ENCODE measurements at regions not wholly inside any gene's neighbourhood (a gene's known extent, or its start where the extent isn't known, plus 50 kb on each side); places are given as distances from the start of the nearest gene placed in this dataset.

GRCh38 chr2:190792956-190793888, 87.4 kb upstream of the GLS start:
- Histone ChIP-seq H3K4me1 (ENCODE audit: control insufficient read depth, insufficient read depth, low read depth, low read length) (peaks cover 5% of the 10 kb centered on the region), H2AFZ (ENCODE audit: low read depth, low read length) (no peak overlapping the region), H3K14ac (ENCODE audit: low read length in 2 of 2) (no peak overlapping the region), H2BK15ac (ENCODE audit: low read depth, poor library complexity, severe bottlenecking) (no peak overlapping the region), H3K23ac (ENCODE audit: low read length in 2 of 2) (no peak overlapping the region), H3K4me2 (ENCODE audit: low read length, poor library complexity, severe bottlenecking) (no peak overlapping the region), H3K4me3 (ENCODE audit: insufficient read depth in 1 of 2, low read depth in 1 of 2, low read length in 2 of 2) (no peak overlapping the region), H2BK120ac (ENCODE audit: low read depth, low read length) (no peak overlapping the region), H3K27me3 (ENCODE audit: control insufficient read depth in 1 of 2, insufficient read depth in 1 of 2, low read length in 2 of 2) (no peaks in the 10 kb centered on the region), H3K4ac (ENCODE audit: low read depth in 1 of 2, low read length in 2 of 2) (peak overlapping the region in 1 of 2 experiments; percentile 41), H3K79me1 (replicated peaks; ENCODE audit: low read length, poor library complexity, severe bottlenecking) (no peaks in the 10 kb centered on the region), H3K18ac (ENCODE audit: low read depth in 1 of 2, low read length in 2 of 2) (peak overlapping the region; percentile 1 to 38), H4K8ac (ENCODE audit: low read length) (no peak overlapping the region), H2AK5ac (ENCODE audit: low read length, severe bottlenecking) (peak overlapping the region; percentile 99), H3K36me3 (ENCODE audit: control insufficient read depth in 1 of 2, insufficient read depth in 2 of 2, low read depth in 1 of 2, low read length in 2 of 2) (no peaks in the 10 kb centered on the region), H4K91ac (ENCODE audit: low read length) (no peak overlapping the region), H3K27ac (ENCODE audit: low read length, poor library complexity, severe bottlenecking) (peak overlapping the region; percentile 97), H2BK5ac (ENCODE audit: low read depth, low read length, poor library complexity, severe bottlenecking) (peak overlapping the region; percentile 91), H3K9ac (ENCODE audit: low read length) (no peak overlapping the region), H2BK12ac (ENCODE audit: low read length in 2 of 2) (peak overlapping the region in 1 of 2 experiments; percentile 54), H3K9me3 (ENCODE audit: control insufficient read depth, low read length) (no peaks in the 10 kb centered on the region)
- WGBS: 91% methylated on average over 8 of the region's 9 CpGs
- no peak for DNase-seq

GRCh38 chr2:190794377-190794776, 86.2 kb upstream of the GLS start:
- Histone ChIP-seq H2AFZ (ENCODE audit: low read depth, low read length) (no peak overlapping the region), H3K4ac (ENCODE audit: low read depth in 1 of 2, low read length in 2 of 2) (no peak overlapping the region), H4K91ac (ENCODE audit: low read length) (no peak overlapping the region), H3K14ac (ENCODE audit: low read length in 2 of 2) (no peak overlapping the region), H3K18ac (ENCODE audit: low read depth in 1 of 2, low read length in 2 of 2) (no peak overlapping the region), H3K4me3 (ENCODE audit: insufficient read depth in 1 of 2, low read depth in 1 of 2, low read length in 2 of 2) (no peak overlapping the region), H3K4me1 (ENCODE audit: control insufficient read depth, insufficient read depth, low read depth, low read length) (peaks cover 3% of the 10 kb centered on the region), H2BK15ac (ENCODE audit: low read depth, poor library complexity, severe bottlenecking) (no peak overlapping the region), H3K23ac (ENCODE audit: low read length in 2 of 2) (no peak overlapping the region), H2BK12ac (ENCODE audit: low read length in 2 of 2) (no peak overlapping the region), H2BK120ac (ENCODE audit: low read depth, low read length) (no peak overlapping the region), H2AK5ac (ENCODE audit: low read length, severe bottlenecking) (no peak overlapping the region), H3K9me3 (ENCODE audit: control insufficient read depth, low read length) (no peaks in the 10 kb centered on the region), H4K8ac (ENCODE audit: low read length) (no peak overlapping the region), H3K27me3 (ENCODE audit: control insufficient read depth in 1 of 2, insufficient read depth in 1 of 2, low read length in 2 of 2) (no peaks in the 10 kb centered on the region), H3K9ac (ENCODE audit: low read length) (no peak overlapping the region), H3K36me3 (ENCODE audit: control insufficient read depth in 1 of 2, insufficient read depth in 2 of 2, low read depth in 1 of 2, low read length in 2 of 2) (no peaks in the 10 kb centered on the region), H3K79me1 (replicated peaks; ENCODE audit: low read length, poor library complexity, severe bottlenecking) (no peaks in the 10 kb centered on the region), H2BK5ac (ENCODE audit: low read depth, low read length, poor library complexity, severe bottlenecking) (no peak overlapping the region), H3K4me2 (ENCODE audit: low read length, poor library complexity, severe bottlenecking) (no peak overlapping the region), H3K27ac (ENCODE audit: low read length, poor library complexity, severe bottlenecking) (no peak overlapping the region)
- WGBS: 78% methylated on average over 6 of the region's 6 CpGs
- no peak for DNase-seq

- Histone ChIP-seq H3K27ac (ENCODE audit: low read length, poor library complexity, severe bottlenecking) (no peak overlapping the region), H2AK5ac (ENCODE audit: low read length, severe bottlenecking) (no peak overlapping the region), H3K4me3 (ENCODE audit: insufficient read depth in 1 of 2, low read depth in 1 of 2, low read length in 2 of 2) (no peak overlapping the region), H3K9ac (ENCODE audit: low read length) (no peak overlapping the region), H2BK15ac (ENCODE audit: low read depth, poor library complexity, severe bottlenecking) (no peak overlapping the region), H3K9me3 (ENCODE audit: control insufficient read depth, low read length) (no peaks in the 10 kb centered on the region), H3K4me1 (ENCODE audit: control insufficient read depth, insufficient read depth, low read depth, low read length) (peaks cover 3% of the 10 kb centered on the region), H3K79me1 (replicated peaks; ENCODE audit: low read length, poor library complexity, severe bottlenecking) (no peaks in the 10 kb centered on the region), H3K23ac (ENCODE audit: low read length in 2 of 2) (no peak overlapping the region), H3K4me2 (ENCODE audit: low read length, poor library complexity, severe bottlenecking) (no peak overlapping the region), H4K8ac (ENCODE audit: low read length) (no peak overlapping the region), H2BK5ac (ENCODE audit: low read depth, low read length, poor library complexity, severe bottlenecking) (no peak overlapping the region), H3K18ac (ENCODE audit: low read depth in 1 of 2, low read length in 2 of 2) (no peak overlapping the region), H4K91ac (ENCODE audit: low read length) (no peak overlapping the region), H2AFZ (ENCODE audit: low read depth, low read length) (no peak overlapping the region), H3K27me3 (ENCODE audit: control insufficient read depth in 1 of 2, insufficient read depth in 1 of 2, low read length in 2 of 2) (no peaks in the 10 kb centered on the region), H2BK120ac (ENCODE audit: low read depth, low read length) (no peak overlapping the region), H3K36me3 (ENCODE audit: control insufficient read depth in 1 of 2, insufficient read depth in 2 of 2, low read depth in 1 of 2, low read length in 2 of 2) (no peaks in the 10 kb centered on the region), H3K14ac (ENCODE audit: low read length in 2 of 2) (no peak overlapping the region), H2BK12ac (ENCODE audit: low read length in 2 of 2) (peak overlapping the region in 1 of 2 experiments; percentile 66), H3K4ac (ENCODE audit: low read depth in 1 of 2, low read length in 2 of 2) (no peak overlapping the region)
- no peak for DNase-seq
These were observed 85.8 kb upstream of the GLS start for GRCh38 chr2:190794790-190795189.

- no peak for DNase-seq
- H3K14ac ChIP-seq (ENCODE audit: low read length in 2 of 2): no peak overlapping the region
- no peak overlapping the region for H4K8ac ChIP-seq (ENCODE audit: low read length)
- no peak overlapping the region for H3K18ac ChIP-seq (ENCODE audit: low read depth in 1 of 2, low read length in 2 of 2)
- no peak overlapping the region for H3K9ac ChIP-seq (ENCODE audit: low read length)
- no peaks in the 10 kb centered on the region for H3K27me3 ChIP-seq (ENCODE audit: control insufficient read depth in 1 of 2, insufficient read depth in 1 of 2, low read length in 2 of 2)
- H3K9me3 ChIP-seq (ENCODE audit: control insufficient read depth, low read length): no peaks in the 10 kb centered on the region
- H4K91ac ChIP-seq (ENCODE audit: low read length): no peak overlapping the region
- no peak overlapping the region for H2AK5ac ChIP-seq (ENCODE audit: low read length, severe bottlenecking)
- H3K4ac ChIP-seq (ENCODE audit: low read depth in 1 of 2, low read length in 2 of 2): no peak overlapping the region
- H3K27ac ChIP-seq (ENCODE audit: low read length, poor library complexity, severe bottlenecking): no peak overlapping the region
- H3K23ac ChIP-seq (ENCODE audit: low read length in 2 of 2): no peak overlapping the region
- H3K4me2 ChIP-seq (ENCODE audit: low read length, poor library complexity, severe bottlenecking): no peak overlapping the region
- no peak overlapping the region for H2BK15ac ChIP-seq (ENCODE audit: low read depth, poor library complexity, severe bottlenecking)
- H3K79me1 ChIP-seq (replicated peaks; ENCODE audit: low read length, poor library complexity, severe bottlenecking): no peaks in the 10 kb centered on the region
- no peak overlapping the region for H2BK5ac ChIP-seq (ENCODE audit: low read depth, low read length, poor library complexity, severe bottlenecking)
- H2BK120ac ChIP-seq (ENCODE audit: low read depth, low read length): no peak overlapping the region
- H3K4me3 ChIP-seq (ENCODE audit: insufficient read depth in 1 of 2, low read depth in 1 of 2, low read length in 2 of 2): no peak overlapping the region
- no peak overlapping the region for H2BK12ac ChIP-seq (ENCODE audit: low read length in 2 of 2)
- H2AFZ ChIP-seq (ENCODE audit: low read depth, low read length): no peak overlapping the region
- no peaks in the 10 kb centered on the region for H3K36me3 ChIP-seq (ENCODE audit: control insufficient read depth in 1 of 2, insufficient read depth in 2 of 2, low read depth in 1 of 2, low read length in 2 of 2)
- H3K4me1 ChIP-seq (ENCODE audit: control insufficient read depth, insufficient read depth, low read depth, low read length): peaks cover 3% of the 10 kb centered on the region
These were observed 84.9 kb upstream of the GLS start for GRCh38 chr2:190795686-190796085.

Measured in mesenchymal stem cell (in vitro differentiated cells and primary cell).